Hepatocyte (in vitro differentiated cells): ENCODE measurements at regions not wholly inside any gene's neighbourhood (a gene's known extent, or its start where the extent isn't known, plus 50 kb on each side); places are given as distances from the start of the nearest gene placed in this dataset.

Experiments
- CTCF ChIP-seq: fragments of 200-600 bp; sonication (generic); IDR thresholded peaks from 2 replicates; pipeline ENCODE4 v1.5.1; 2016; ENCODE audit warnings: antibody characterized with exemption, mild to moderate bottlenecking; ENCODE audit not compliant: poor library complexity
- EZH2phosphoT487 ChIP-seq: fragments of 200-600 bp; sonication (generic); IDR thresholded peaks from one replicate; pipeline ENCODE4 v1.6.1; 2018; ENCODE audit warnings: antibody characterized with exemption, mild to moderate bottlenecking, low read depth, moderate library complexity; ENCODE audit not compliant: unreplicated experiment, severe bottlenecking

- TF ChIP-seq CTCF: no peak
- no peak for TF ChIP-seq EZH2phosphoT487
These were observed 78.8 kb upstream of the IPO9 start for GRCh38 chr1:201750120-201750519.
